H1 (cell line): ENCODE measurements at regions not wholly inside any gene's neighbourhood (a gene's known extent, or its start where the extent isn't known, plus 50 kb on each side); places are given as distances from the start of the nearest gene placed in this dataset.

Source experiments
- CTCF ChIA-PET: fragments of 300-600 bp; sonication (Branson Sonifier 250); formaldehyde crosslinking; loops from one replicate; lab custom pipeline; 2021; ENCODE audit not compliant: partially characterized antibody; lab: Charles Lee
- POLR2A ChIA-PET: fragments of 300-600 bp; sonication (Branson Sonifier 250); formaldehyde crosslinking; loops from one replicate; lab custom pipeline; 2021; ENCODE audit warnings: inconsistent platforms; ENCODE audit not compliant: partially characterized antibody; lab: Charles Lee
- DNase-seq, 2 experiments: peaks; one replicate each; pipeline versions ENCODE4 v3.0.0 to v3.0.0-alpha.2; 2010 to 2022; ENCODE audit warnings: low spot score in 2 of 2, low read depth in 1 of 2, mixed read lengths in 1 of 2
- FAIRE-seq: peaks from 2 replicates; lab custom pipeline; 2011; peaks lifted over from hg19 to GRCh38; lab: Jason Lieb, UNC
- H2AFZ ChIP-seq: 2 replicates; pipeline ENCODE4 v1.8.1; 2012; ENCODE audit warnings: low read length, inconsistent platforms
- H2AK5ac ChIP-seq: 2 replicates; pipeline ENCODE4 v1.6.1; 2013; ENCODE audit warnings: low read depth, low read length
- H2BK120ac ChIP-seq: replicated peaks from 2 replicates; pipeline ENCODE3; 2013; ENCODE audit warnings: low read depth, low read length, inconsistent platforms
- H2BK12ac ChIP-seq: 2 replicates; pipeline ENCODE4 v1.6.1; 2013; ENCODE audit warnings: low read depth, low read length
- H2BK15ac ChIP-seq: 2 replicates; pipeline ENCODE4 v1.6.1; 2013; ENCODE audit warnings: low read length
- H2BK20ac ChIP-seq: 2 replicates; pipeline ENCODE4 v1.6.1; 2013; ENCODE audit warnings: low read length
- H2BK5ac ChIP-seq: 2 replicates; pipeline ENCODE4 v1.6.1; 2013; ENCODE audit warnings: low read depth, low read length
- H3K14ac ChIP-seq: 2 replicates; pipeline ENCODE4 v1.6.1; 2013; ENCODE audit warnings: inconsistent platforms; ENCODE audit not compliant: insufficient read length
- H3K18ac ChIP-seq: 2 replicates; pipeline ENCODE4 v1.6.1; 2013; ENCODE audit warnings: low read length; ENCODE audit errors: extremely low read depth
- H3K23ac ChIP-seq: 2 replicates; pipeline ENCODE4 v1.6.1; 2013; ENCODE audit warnings: inconsistent platforms; ENCODE audit not compliant: insufficient read length
- H3K23me2 ChIP-seq: 2 replicates; pipeline ENCODE4 v1.6.1; 2013; ENCODE audit warnings: low read depth, low read length
- H3K27ac ChIP-seq: 2 replicates; pipeline ENCODE4 v1.6.1; 2011; ENCODE audit warnings: low read depth, low read length, inconsistent platforms
- H3K27me3 ChIP-seq, 4 experiments: replicated peaks in 1 of 4; 1 replicate in 1 of 4; 2 replicates in 3 of 4; pipeline versions ENCODE4 v1.6.1 to v1.8.1; 2011 to 2013; ENCODE audit warnings: low read length in 3 of 4, mild to moderate bottlenecking in 3 of 4, inconsistent platforms in 2 of 4, mixed read lengths in 2 of 4, moderate library complexity in 1 of 4; ENCODE audit not compliant: control insufficient read depth in 3 of 4, insufficient read depth in 3 of 4; ENCODE audit errors: extremely low read depth in 1 of 4
- H3K36me3 ChIP-seq, 4 experiments: 2 replicates each; pipeline versions ENCODE4 v1.6.1 to v1.8.1; 2011 to 2013; ENCODE audit warnings: mild to moderate bottlenecking in 4 of 4, low read length in 3 of 4, moderate library complexity in 2 of 4, control low read depth in 1 of 4, inconsistent platforms in 1 of 4; ENCODE audit not compliant: insufficient read depth in 4 of 4, control insufficient read depth in 2 of 4
- H3K4ac ChIP-seq: replicated peaks from 2 replicates; pipeline ENCODE3; 2013; ENCODE audit warnings: low read length, low read depth, mixed read lengths, inconsistent platforms; ENCODE audit not compliant: insufficient read length
- H3K4me1 ChIP-seq, 4 experiments: replicated peaks in 1 of 4; 1 replicate in 1 of 4; 2 replicates in 3 of 4; pipeline versions ENCODE4 v1.6.1 to v1.8.1; 2011 to 2013; ENCODE audit warnings: low read length in 3 of 4, inconsistent platforms in 2 of 4, mixed read lengths in 1 of 4; ENCODE audit not compliant: insufficient read depth in 4 of 4, control insufficient read depth in 3 of 4
- H3K4me2 ChIP-seq, 2 experiments: 2 replicates each; pipeline versions ENCODE4 v1.6.1 to v1.8.1; 2011 to 2013; ENCODE audit warnings: low read depth in 2 of 2, low read length in 2 of 2, control low read depth in 1 of 2, inconsistent platforms in 1 of 2, mild to moderate bottlenecking in 1 of 2; ENCODE audit not compliant: insufficient read depth in 1 of 2
- H3K4me3 ChIP-seq, 4 experiments: fragments of 200-600, 300-600 bp in 1 of 4; sonication (generic), shearing (Covaris generic), sonication (Bioruptor Twin) in 1 of 4; 2 replicates each; pipeline versions ENCODE4 v1.5.1 to v1.8.1; 2011 to 2016; ENCODE audit warnings: low read length in 4 of 4, low read depth in 3 of 4, control low read depth in 2 of 4, inconsistent platforms in 2 of 4, mild to moderate bottlenecking in 2 of 4, mixed read lengths in 1 of 4, moderate library complexity in 1 of 4; ENCODE audit not compliant: insufficient read depth in 2 of 4; ENCODE audit errors: extremely low read depth in 1 of 4
- H3K56ac ChIP-seq: replicated peaks from 2 replicates; pipeline ENCODE3; 2013; ENCODE audit warnings: low read depth, mild to moderate bottlenecking, mixed read lengths, low read length, inconsistent platforms; ENCODE audit not compliant: insufficient read length
- H3K79me1 ChIP-seq: 2 replicates; pipeline ENCODE4 v1.6.1; 2013; ENCODE audit warnings: low read depth, low read length, control low read depth
- H3K79me2 ChIP-seq, 2 experiments: 2 replicates each; pipeline versions ENCODE4 v1.6.1 to v1.8.1; 2012 to 2013; ENCODE audit warnings: low read length in 2 of 2, mild to moderate bottlenecking in 2 of 2, inconsistent platforms in 1 of 2; ENCODE audit not compliant: insufficient read depth in 2 of 2, control insufficient read depth in 1 of 2
- H3K9ac ChIP-seq, 4 experiments: replicated peaks in 1 of 4; 1 replicate in 1 of 4; 2 replicates in 3 of 4; pipeline versions ENCODE4 v1.6.1 to v1.8.1; 2011 to 2013; ENCODE audit warnings: low read depth in 3 of 4, low read length in 3 of 4, control low read depth in 2 of 4, mild to moderate bottlenecking in 2 of 4, moderate library complexity in 2 of 4, inconsistent platforms in 1 of 4; ENCODE audit errors: extremely low read depth in 1 of 4
- H3K9me3 ChIP-seq, 2 experiments: 2 replicates each; pipeline versions ENCODE4 v1.6.1 to v1.8.1; 2012 to 2013; ENCODE audit warnings: mild to moderate bottlenecking in 2 of 2, moderate library complexity in 2 of 2, control low read depth in 1 of 2, inconsistent platforms in 1 of 2, low read depth in 1 of 2, low read length in 1 of 2, mixed read lengths in 1 of 2; ENCODE audit not compliant: insufficient read depth in 2 of 2
- H4K20me1 ChIP-seq, 2 experiments: replicated peaks in 1 of 2; 2 replicates each; pipeline versions ENCODE3 to v1.8.1; 2011 to 2013; ENCODE audit warnings: inconsistent platforms in 2 of 2, low read length in 2 of 2, mild to moderate bottlenecking in 1 of 2; ENCODE audit not compliant: insufficient read depth in 2 of 2, control insufficient read depth in 1 of 2
- H4K5ac ChIP-seq: 2 replicates; pipeline ENCODE4 v1.6.1; 2013; ENCODE audit warnings: low read length, low read depth, mixed read lengths, inconsistent platforms; ENCODE audit not compliant: insufficient read length
- H4K8ac ChIP-seq: 2 replicates; pipeline ENCODE4 v1.8.0; 2013; ENCODE audit warnings: mild to moderate bottlenecking, moderate library complexity, low read length, inconsistent platforms; ENCODE audit not compliant: insufficient read depth; ENCODE audit errors: extremely low read depth
- H4K91ac ChIP-seq: replicated peaks from 2 replicates; pipeline ENCODE3; 2013; ENCODE audit warnings: low read length, mixed read lengths, inconsistent platforms; ENCODE audit not compliant: insufficient read length
- ASH2L ChIP-seq: fragments of 200-600, 300-600 bp; sonication (generic); IDR thresholded peaks from one replicate; pipeline ENCODE4 v1.7.1; 2017; ENCODE audit warnings: low read length
- EZH2 ChIP-seq: fragments of 200-600 bp; sonication (generic); IDR thresholded peaks from 2 replicates; pipeline ENCODE4 v1.7.1; 2012; ENCODE audit warnings: low read depth, mild to moderate bottlenecking, moderate library complexity, low read length, inconsistent platforms; ENCODE audit not compliant: severe bottlenecking
- GABPA ChIP-seq: IDR thresholded peaks from 2 replicates; pipeline ENCODE4 v1.6.1; 2011; ENCODE audit warnings: mild to moderate bottlenecking, low read length, moderate library complexity, borderline replicate concordance; ENCODE audit not compliant: insufficient read depth
- HDAC6 ChIP-seq: IDR thresholded peaks from one replicate; pipeline ENCODE4 v1.7.1; 2012; ENCODE audit warnings: low read depth, mild to moderate bottlenecking, inconsistent platforms, low read length, moderate library complexity
- NRF1 ChIP-seq: IDR thresholded peaks from 2 replicates; pipeline ENCODE4 v1.6.1; 2011; ENCODE audit warnings: mild to moderate bottlenecking, low read depth, low read length, improper control_type of control experiment
- PHF8 ChIP-seq: fragments of 200-600 bp; sonication (generic); conservative IDR thresholded peaks from 2 replicates; pipeline ENCODE4 v1.7.1; 2012; ENCODE audit warnings: low read depth, mild to moderate bottlenecking, inconsistent platforms, low read length, moderate library complexity
- POLR2A ChIP-seq, 2 experiments: IDR thresholded peaks; 1 replicate in 1 of 2; 2 replicates in 1 of 2; pipeline ENCODE4 v1.6.1; 2011; ENCODE audit warnings: low read depth in 2 of 2, low read length in 2 of 2, mild to moderate bottlenecking in 2 of 2; ENCODE audit errors: control extremely low read depth in 1 of 2
- RNF2 ChIP-seq: fragments of 200-900, 300-1000 bp; sonication (generic); IDR thresholded peaks from 2 replicates; pipeline ENCODE4 v1.7.1; 2016; ENCODE audit warnings: borderline replicate concordance, low read depth, mild to moderate bottlenecking, antibody characterized with exemption, low read length; ENCODE audit not compliant: poor library complexity, severe bottlenecking; ENCODE audit errors: missing control alignments
- RXRA ChIP-seq: IDR thresholded peaks from 2 replicates; pipeline ENCODE4 v1.6.1; 2011; ENCODE audit warnings: low read depth, mild to moderate bottlenecking, low read length, moderate library complexity; ENCODE audit not compliant: insufficient read depth
- SAP30 ChIP-seq: fragments of 300-600 bp; sonication (generic); IDR thresholded peaks from 2 replicates; pipeline ENCODE4 v1.7.1; 2012; ENCODE audit warnings: low read length, moderate library complexity, mild to moderate bottlenecking, inconsistent platforms; ENCODE audit not compliant: insufficient read depth, insufficient replicate concordance
- TAF7 ChIP-seq: optimal IDR thresholded peaks from 2 replicates; pipeline ENCODE3; 2011; ENCODE audit warnings: low read depth, mild to moderate bottlenecking, inconsistent platforms, low read length, moderate library complexity, borderline replicate concordance
- TBP ChIP-seq: IDR thresholded peaks from 2 replicates; pipeline ENCODE4 v1.6.1; 2011; ENCODE audit warnings: low read depth, low read length, improper control_type of control experiment
- WGBS, 2 experiments: shearing (Covaris generic) in 1 of 2; methylation state at CpG; one replicate each; pipeline versions ENCODE4 v1.1.6 to v1.1.7; 2013 to 2015; ENCODE audit warnings: low lambda C conversion rate in 2 of 2, mixed read lengths in 2 of 2, inconsistent platforms in 1 of 2, low coverage in 1 of 2, missing lambda C conversion rate in 1 of 2; ENCODE audit not compliant: insufficient replicate concordance in 2 of 2, insufficient coverage in 1 of 2, insufficient read length in 1 of 2; ENCODE audit errors: extremely low coverage in 1 of 2, missing lambda C conversion rate in 1 of 2; 5-methylcytosine and 5-hydroxymethylcytosine counted together
- TF ChIP-seq, protein P1 (sequence below): IDR thresholded peaks from 2 replicates; pipeline ENCODE4 v1.6.1; 2012; ENCODE audit warnings: inconsistent platforms

DNA sequence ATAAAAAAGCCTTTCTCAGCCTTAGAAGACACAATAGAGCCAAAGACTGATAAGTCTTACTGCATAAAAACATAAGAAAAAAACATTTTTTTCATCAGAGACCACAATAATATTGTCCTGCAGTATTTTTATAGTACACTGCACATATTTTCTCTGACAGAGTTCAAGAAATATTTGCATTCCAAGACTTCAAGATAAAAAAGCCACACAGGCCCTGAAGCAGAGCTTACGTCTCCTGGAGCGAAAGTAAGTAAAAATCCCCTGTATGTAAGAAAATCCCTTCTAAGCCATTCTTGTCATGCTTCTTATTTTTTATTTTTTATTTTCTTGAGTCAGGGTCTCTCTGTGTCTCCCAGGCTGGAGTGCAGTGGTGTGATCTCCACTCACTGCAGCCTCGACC lies 755.9 kb downstream of the LIG4 start:
- Histone ChIP-seq H3K4ac (no peak overlapping the region), H3K4me3 (no peak overlapping the region), H3K79me1 (no peaks in the 10 kb centered on the region), H3K9ac (no peak overlapping the region), H2BK120ac (no peak overlapping the region), H3K4me1 (peaks cover 0 to 8% (median 0%) of the 10 kb centered on the region in 4 experiments; a peak in 2 of 7 replicates), H2AK5ac (no peak overlapping the region), H3K36me3 (no peaks in the 10 kb centered on the region), H3K23ac (no peak overlapping the region), H3K27ac (no peak overlapping the region), H3K27me3 (no peaks in the 10 kb centered on the region), H4K20me1 (no peaks in the 10 kb centered on the region), H2BK5ac (no peak overlapping the region), H3K14ac (no peak overlapping the region), H3K9me3 (peaks cover 0 to under 1% of the 10 kb centered on the region in 2 experiments; a peak in 1 of 4 replicates), H3K56ac (no peak overlapping the region), H4K91ac (no peak overlapping the region), H2BK20ac (no peak overlapping the region), H3K79me2 (no peaks in the 10 kb centered on the region), H4K5ac (no peak overlapping the region), H3K4me2 (no peak overlapping the region), H2AFZ (no peak overlapping the region), H4K8ac (no peak overlapping the region), H3K23me2 (no peaks in the 10 kb centered on the region), H2BK15ac (no peak overlapping the region), H2BK12ac (no peak overlapping the region), H3K18ac (no peak overlapping the region)
- ChIA-PET POLR2A (no interaction called here), CTCF (interaction anchor here (0.6 to 1.0 kb wide), 3 partner anchors 13 to 837 kb away, joined by 3 to 4 read pairs (median 3); no protein-coding TSS in a partner anchor)
- FAIRE-seq (no peak), DNase-seq (no peak)
- 93% methylated on average over 3 of the region's 3 CpGs; no CpG with 5 or more reads in 1 of the 2 experiments for WGBS, 2 experiments
- TF ChIP-seq GABPA (no peak), ASH2L (no peak), RXRA (no peak), TAF7 (no peak), SAP30 (no peak), HDAC6 (no peak), RNF2 (no peak), POLR2A (IDR thresholded peaks at IDR 0.05; ENCODE audit: control extremely low read depth in 1 of 2, low read depth in 2 of 2, low read length in 2 of 2) (no peak), NRF1 (no peak), PHF8 (no peak), EZH2 (no peak), TBP (no peak)
- TF ChIP-seq, protein P1, sequence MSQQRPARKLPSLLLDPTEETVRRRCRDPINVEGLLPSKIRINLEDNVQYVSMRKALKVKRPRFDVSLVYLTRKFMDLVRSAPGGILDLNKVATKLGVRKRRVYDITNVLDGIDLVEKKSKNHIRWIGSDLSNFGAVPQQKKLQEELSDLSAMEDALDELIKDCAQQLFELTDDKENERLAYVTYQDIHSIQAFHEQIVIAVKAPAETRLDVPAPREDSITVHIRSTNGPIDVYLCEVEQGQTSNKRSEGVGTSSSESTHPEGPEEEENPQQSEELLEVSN, result no peak
